ENCODE measurements at regions not wholly inside any gene's neighbourhood (a gene's known extent, or its start where the extent isn't known, plus 50 kb on each side); places are given as distances from the start of the nearest gene placed in this dataset.

DNA sequence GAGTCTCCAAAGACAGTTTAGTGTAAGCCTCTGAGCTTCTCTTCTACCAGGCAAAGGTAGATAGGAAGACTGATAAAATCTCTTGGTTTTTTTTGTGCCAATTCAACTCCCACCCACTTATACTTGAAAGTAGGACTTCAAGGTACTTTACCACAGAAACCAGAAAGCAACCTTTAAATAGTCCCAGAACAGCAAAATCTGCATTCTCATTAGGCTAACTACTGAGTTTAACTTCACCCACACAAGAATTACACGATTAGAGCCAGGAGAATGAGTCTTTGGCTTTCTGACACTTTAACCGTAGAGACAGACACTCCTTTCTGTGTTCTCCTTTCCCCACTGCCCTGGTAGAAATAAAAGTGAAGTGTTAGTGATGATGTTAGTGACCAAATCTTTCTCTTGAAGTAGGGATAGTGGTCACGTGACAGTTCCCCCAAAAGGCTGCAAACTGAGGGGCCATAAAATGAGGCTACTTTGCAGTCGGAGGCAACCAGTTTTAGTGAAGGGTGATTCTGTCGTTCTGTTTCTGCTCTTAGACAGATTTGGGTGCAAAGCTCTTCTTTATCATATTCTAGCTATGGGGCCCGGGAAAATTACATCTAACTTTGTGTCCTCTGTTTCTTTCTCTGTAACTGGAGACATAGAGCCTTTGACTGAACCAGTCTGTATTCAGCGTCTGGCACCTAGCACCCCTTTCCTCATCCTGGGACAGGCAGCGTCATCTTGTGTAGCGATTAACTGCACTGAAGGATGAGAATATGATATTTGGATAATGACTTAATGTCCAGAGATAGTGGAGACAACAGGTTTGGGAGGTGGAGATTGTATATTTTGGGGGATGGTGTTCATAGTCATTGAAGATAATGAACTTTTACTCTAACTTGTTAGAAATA, 206.4 kb upstream of the CITED2 start:
- no peak for DNase-seq (ENCODE audit: low read depth)
- no peak for TF ChIP-seq POLR2A (IDR thresholded peaks at IDR 0.05; ENCODE audit: extremely low read depth, insufficient read length)
- TF ChIP-seq MYC (IDR thresholded peaks at IDR 0.05; ENCODE audit: low read depth, low read length): no peak
- TF ChIP-seq CTCF (IDR thresholded peaks at IDR 0.05; ENCODE audit: low read depth, low read length): no peak
- no peak for TF ChIP-seq MAX (IDR thresholded peaks at IDR 0.05; ENCODE audit: low read depth, low read length)
- H3K4me3 ChIP-seq (ENCODE audit: low read depth, low read length): no peak overlapping the region

DNA sequence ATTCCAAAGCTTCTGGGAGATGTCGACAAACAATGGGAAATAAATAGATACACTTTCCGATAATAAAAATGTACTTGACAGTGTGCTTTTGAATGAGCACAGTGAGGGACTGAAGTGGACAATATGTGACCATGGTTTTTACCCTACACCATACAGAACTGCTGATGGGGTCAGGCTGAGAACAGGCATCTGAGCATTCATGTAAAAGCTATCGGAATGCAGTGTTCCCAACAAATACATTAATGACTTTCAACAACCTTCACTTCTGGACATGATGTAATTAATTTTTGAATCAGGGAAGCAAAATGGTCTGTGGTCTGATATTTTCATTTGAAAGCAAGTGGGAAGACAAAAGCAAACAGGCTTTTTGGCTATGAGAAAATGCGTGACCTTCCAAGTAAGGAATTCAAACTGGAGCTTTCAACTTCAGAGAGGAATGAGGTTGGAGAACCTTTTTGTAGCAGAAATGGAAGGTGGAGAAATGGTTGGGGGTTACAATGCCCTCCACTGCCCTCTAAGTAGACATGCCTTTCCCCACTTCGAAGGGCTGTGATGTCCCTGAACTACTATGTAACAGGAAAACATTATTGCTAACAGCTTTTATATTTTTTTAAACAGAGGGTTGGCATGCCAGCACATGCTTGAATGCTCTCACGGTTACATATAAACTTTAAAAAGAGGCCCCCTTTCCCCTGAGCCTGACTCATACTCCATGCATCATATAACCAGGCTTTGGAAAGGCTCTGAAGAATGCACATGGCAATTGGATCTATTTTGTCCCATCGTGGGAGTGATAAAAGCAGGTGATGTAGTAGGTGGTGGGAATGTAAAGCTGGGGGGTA, 203.5 kb upstream of the CITED2 start:
- H3K4me3 ChIP-seq (ENCODE audit: low read depth, low read length): no peak overlapping the region
- TF ChIP-seq MYC (IDR thresholded peaks at IDR 0.05; ENCODE audit: low read depth, low read length) (0 out of 2 replicates have a peak, but pooled peaks have one; percentile 10), POLR2A (IDR thresholded peaks at IDR 0.05; ENCODE audit: extremely low read depth, insufficient read length) (no peak), MAX (IDR thresholded peaks at IDR 0.05; ENCODE audit: low read depth, low read length) (no peak)
- no peak for DNase-seq (ENCODE audit: low read depth)

GRCh38 chr6:139577124-139577762, 202.8 kb upstream of the CITED2 start:
- H3K4me3 ChIP-seq (ENCODE audit: low read depth, low read length): no peak overlapping the region
- TF ChIP-seq CTCF (IDR thresholded peaks at IDR 0.05; ENCODE audit: low read depth, low read length) (no peak), MAX (IDR thresholded peaks at IDR 0.05; ENCODE audit: low read depth, low read length) (no peak), MYC (IDR thresholded peaks at IDR 0.05; ENCODE audit: low read depth, low read length) (no peak), POLR2A (IDR thresholded peaks at IDR 0.05; ENCODE audit: extremely low read depth, insufficient read length) (no peak)
- no peak for DNase-seq (ENCODE audit: low read depth)

DNA sequence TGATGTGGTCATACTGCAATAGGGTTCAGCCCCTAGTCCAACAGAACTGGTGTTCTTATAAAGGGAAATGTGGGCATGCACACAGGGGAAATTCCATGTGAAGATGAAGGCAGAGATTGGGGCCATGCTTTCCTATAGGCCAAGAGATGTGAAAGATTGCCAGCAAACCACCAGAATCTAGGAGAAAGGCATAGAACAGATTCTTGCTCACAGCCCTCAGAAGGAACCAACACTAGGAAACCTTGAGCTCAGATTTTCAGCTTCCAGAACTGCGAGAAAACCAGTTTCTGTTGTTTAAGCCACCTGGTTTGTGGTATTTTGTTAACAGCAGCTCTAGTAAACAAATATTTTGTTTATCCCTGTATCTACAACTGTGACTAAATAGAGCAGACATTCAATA, 197.6 kb upstream of the CITED2 start:
- TF ChIP-seq MYC (IDR thresholded peaks at IDR 0.05; ENCODE audit: low read depth, low read length) (no peak), MAX (IDR thresholded peaks at IDR 0.05; ENCODE audit: low read depth, low read length) (no peak), CTCF (IDR thresholded peaks at IDR 0.05; ENCODE audit: low read depth, low read length) (no peak), POLR2A (IDR thresholded peaks at IDR 0.05; ENCODE audit: extremely low read depth, insufficient read length) (no peak)
- DNase-seq (ENCODE audit: low read depth): no peak
- H3K4me3 ChIP-seq (ENCODE audit: low read depth, low read length): no peak overlapping the region

GRCh38 chr6:139570166-139570565, 195.7 kb upstream of the CITED2 start:
- no peak overlapping the region for H3K4me3 ChIP-seq (ENCODE audit: low read depth, low read length)
- TF ChIP-seq MAX (IDR thresholded peaks at IDR 0.05; ENCODE audit: low read depth, low read length): no peak
- no peak for TF ChIP-seq MYC (IDR thresholded peaks at IDR 0.05; ENCODE audit: low read depth, low read length)
- TF ChIP-seq CTCF (IDR thresholded peaks at IDR 0.05; ENCODE audit: low read depth, low read length): no peak
- TF ChIP-seq POLR2A (IDR thresholded peaks at IDR 0.05; ENCODE audit: extremely low read depth, insufficient read length): no peak
- DNase-seq (ENCODE audit: low read depth): no peak
